Activated CD4-positive, alpha-beta T cell treated with anti-CD3 and anti-CD28 coated beads, Interleukin-2, amount 10 ng/mL, durations not matched to agents 24 days and 14 days (primary cell): ENCODE measurements at regions not wholly inside any gene's neighbourhood (a gene's known extent, or its start where the extent isn't known, plus 50 kb on each side); places are given as distances from the start of the nearest gene placed in this dataset.
A peak's percentile ranks its signal among the peaks of the same experiment; 100 is the strongest.

Source experiments
- DNase-seq: peaks from one replicate; pipeline ENCODE4 v3.0.0; 2022
- H3K27ac Mint-ChIP-seq: one replicate; pipeline ENCODE4 v1.8.0; 2022; ENCODE audit warnings: mild to moderate bottlenecking, mixed read lengths
- H3K27me3 Mint-ChIP-seq: one replicate; pipeline ENCODE4 v1.8.0; 2022; ENCODE audit warnings: mixed read lengths
- H3K36me3 Mint-ChIP-seq: one replicate; pipeline ENCODE4 v1.8.0; 2022; ENCODE audit warnings: low read depth, mild to moderate bottlenecking, mixed read lengths
- H3K4me1 Mint-ChIP-seq: one replicate; pipeline ENCODE4 v1.8.0; 2021; ENCODE audit warnings: mixed read lengths
- H3K4me3 Mint-ChIP-seq: one replicate; pipeline ENCODE4 v1.8.0; 2022; ENCODE audit warnings: mild to moderate bottlenecking, moderate library complexity, mixed read lengths
- H3K9me3 Mint-ChIP-seq: one replicate; pipeline ENCODE4 v1.8.0; 2021; ENCODE audit warnings: mixed read lengths
- intact Hi-C: fragments of 100-400 bp; cut with micrococcal nuclease; formaldehyde crosslinking; loops from one replicate; pipeline ENCODE4 v1.15.1; 2023

DNA sequence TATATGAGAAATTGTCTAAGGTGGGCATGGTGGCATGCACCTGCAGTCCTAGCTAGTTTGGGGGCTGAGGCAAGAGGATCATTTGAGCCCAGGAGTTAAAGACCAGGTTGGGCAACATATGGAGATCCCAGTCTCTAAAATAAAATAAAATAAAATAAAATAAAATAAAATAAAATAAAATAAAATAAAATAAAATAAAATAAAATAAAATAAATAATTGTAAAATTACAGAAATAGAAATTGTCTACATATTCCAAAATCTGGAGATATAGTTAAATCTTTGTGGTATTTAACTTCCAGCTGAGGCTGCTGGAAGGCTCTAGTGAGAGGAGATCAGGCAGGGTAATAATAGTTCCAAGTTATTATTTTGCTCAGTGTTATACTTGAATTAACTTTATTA is 1432.1 kb upstream of the CDH2 start:
- Mint-ChIP-seq H3K4me3 (no peak overlapping the region), H3K9me3 (peaks cover 16% of the 10 kb centered on the region), H3K27ac (no peak overlapping the region), H3K36me3 (no peaks in the 10 kb centered on the region), H3K4me1 (no peaks in the 10 kb centered on the region), H3K27me3 (no peaks in the 10 kb centered on the region)
- intact Hi-C loops = no loop called here
- DNase-seq = no peak

DNA sequence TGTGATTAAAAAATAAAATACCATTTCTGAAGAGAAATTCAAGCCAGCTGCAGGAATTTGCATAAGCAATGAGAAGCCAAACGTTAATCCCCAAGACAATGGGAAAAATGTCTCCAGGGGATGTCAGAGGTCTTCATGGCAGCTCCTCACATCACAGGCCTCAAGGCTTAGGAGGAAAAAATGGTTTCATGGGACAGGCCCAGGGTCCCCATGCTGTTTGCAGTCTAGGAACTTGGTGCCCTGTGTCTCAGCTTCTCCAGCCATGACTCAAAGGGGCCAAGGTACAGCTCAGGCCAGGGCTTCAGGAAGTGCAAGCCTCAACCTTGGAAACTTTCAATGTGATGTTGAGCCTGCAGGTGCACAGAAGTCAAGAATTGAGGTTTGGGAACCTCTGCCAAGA is 1428.4 kb upstream of the CDH2 start:
- Mint-ChIP-seq H3K27me3 (no peaks in the 10 kb centered on the region), H3K4me1 (no peaks in the 10 kb centered on the region), H3K27ac (no peak overlapping the region), H3K36me3 (no peaks in the 10 kb centered on the region), H3K4me3 (no peak overlapping the region), H3K9me3 (peaks cover 16% of the 10 kb centered on the region)
- no peak for DNase-seq
- intact Hi-C loops = no loop called here

GRCh38 chr18:29596959-29597358 is 1420.0 kb upstream of the CDH2 start:
- no peaks in the 10 kb centered on the region for H3K36me3 Mint-ChIP-seq
- H3K4me3 Mint-ChIP-seq = no peak overlapping the region
- no peak overlapping the region for H3K27ac Mint-ChIP-seq
- intact Hi-C loops = no loop called here
- peaks cover 4% of the 10 kb centered on the region for H3K9me3 Mint-ChIP-seq
- no peaks in the 10 kb centered on the region for H3K27me3 Mint-ChIP-seq
- H3K4me1 Mint-ChIP-seq = no peaks in the 10 kb centered on the region
- no peak for DNase-seq

DNA sequence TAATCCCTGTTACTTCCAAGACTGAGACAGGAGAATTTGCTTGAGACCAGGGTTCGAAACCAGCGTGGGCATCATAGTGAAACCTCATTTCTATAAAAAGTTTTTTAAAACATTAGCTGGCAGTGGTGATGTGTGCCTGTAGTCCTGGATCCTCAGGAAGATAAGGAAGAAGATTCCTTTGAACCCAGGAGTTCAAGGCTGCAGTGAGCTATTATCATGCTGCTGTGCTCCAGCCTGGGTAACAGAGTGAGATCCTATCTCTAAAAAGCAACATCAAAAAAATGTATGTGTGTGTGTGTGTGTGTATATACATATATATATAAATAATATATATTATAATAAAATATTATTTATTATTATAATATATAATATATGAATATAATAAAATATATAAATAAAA is 1417.6 kb upstream of the CDH2 start:
- no peak overlapping the region for H3K27ac Mint-ChIP-seq
- H3K9me3 Mint-ChIP-seq = peaks cover 10% of the 10 kb centered on the region
- H3K27me3 Mint-ChIP-seq = no peaks in the 10 kb centered on the region
- no peak overlapping the region for H3K4me3 Mint-ChIP-seq
- H3K4me1 Mint-ChIP-seq = no peaks in the 10 kb centered on the region
- intact Hi-C loops = no loop called here
- peak; percentile 59 for DNase-seq
- no peaks in the 10 kb centered on the region for H3K36me3 Mint-ChIP-seq

GRCh38 chr18:29588446-29589100 is 1411.6 kb upstream of the CDH2 start:
- Mint-ChIP-seq H3K9me3 (peaks cover 20% of the 10 kb centered on the region), H3K36me3 (no peaks in the 10 kb centered on the region), H3K4me3 (no peak overlapping the region), H3K27ac (no peak overlapping the region), H3K27me3 (no peaks in the 10 kb centered on the region), H3K4me1 (no peaks in the 10 kb centered on the region)
- intact Hi-C loops = no loop called here
- DNase-seq = no peak

DNA sequence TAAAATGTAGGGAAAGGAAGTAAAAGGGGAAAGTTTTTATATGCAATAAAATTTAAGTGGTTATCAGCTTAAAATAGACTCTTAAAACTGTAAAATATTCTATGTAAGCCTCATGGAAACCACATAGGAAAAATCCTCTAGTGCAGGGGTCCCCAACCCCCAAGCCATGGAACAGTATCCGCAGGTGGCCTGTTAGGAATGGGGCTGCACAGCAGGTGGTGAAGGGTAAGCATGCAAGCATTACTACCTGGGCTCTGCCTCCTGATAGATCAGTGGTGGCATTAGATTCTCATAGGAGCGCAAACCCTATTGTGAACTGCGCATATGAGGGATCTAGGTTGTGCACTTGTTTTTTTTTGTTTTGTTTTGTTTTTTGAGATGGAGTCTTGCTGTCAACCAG is 1409.3 kb upstream of the CDH2 start:
- intact Hi-C loops = no loop called here
- H3K4me1 Mint-ChIP-seq = no peaks in the 10 kb centered on the region
- peaks cover 15% of the 10 kb centered on the region for H3K9me3 Mint-ChIP-seq
- H3K4me3 Mint-ChIP-seq = no peak overlapping the region
- no peak overlapping the region for H3K27ac Mint-ChIP-seq
- H3K36me3 Mint-ChIP-seq = no peaks in the 10 kb centered on the region
- H3K27me3 Mint-ChIP-seq = no peaks in the 10 kb centered on the region
- no peak for DNase-seq

- no peaks in the 10 kb centered on the region for H3K36me3 Mint-ChIP-seq
- intact Hi-C loops = no loop called here
- no peak for DNase-seq
- H3K27ac Mint-ChIP-seq = no peak overlapping the region
- H3K4me3 Mint-ChIP-seq = no peak overlapping the region
- H3K27me3 Mint-ChIP-seq = no peaks in the 10 kb centered on the region
- no peaks in the 10 kb centered on the region for H3K4me1 Mint-ChIP-seq
- H3K9me3 Mint-ChIP-seq = no peaks in the 10 kb centered on the region
These were observed 1383.3 kb upstream of the CDH2 start for GRCh38 chr18:29560270-29560669.

- intact Hi-C loops = no loop called here
- H3K9me3 Mint-ChIP-seq = peaks cover 4% of the 10 kb centered on the region
- no peaks in the 10 kb centered on the region for H3K36me3 Mint-ChIP-seq
- DNase-seq = no peak
- H3K4me3 Mint-ChIP-seq = no peak overlapping the region
- H3K27me3 Mint-ChIP-seq = no peaks in the 10 kb centered on the region
- H3K27ac Mint-ChIP-seq = no peak overlapping the region
- H3K4me1 Mint-ChIP-seq = no peaks in the 10 kb centered on the region
These were observed 1379.1 kb upstream of the CDH2 start for GRCh38 chr18:29556070-29556469.

DNA sequence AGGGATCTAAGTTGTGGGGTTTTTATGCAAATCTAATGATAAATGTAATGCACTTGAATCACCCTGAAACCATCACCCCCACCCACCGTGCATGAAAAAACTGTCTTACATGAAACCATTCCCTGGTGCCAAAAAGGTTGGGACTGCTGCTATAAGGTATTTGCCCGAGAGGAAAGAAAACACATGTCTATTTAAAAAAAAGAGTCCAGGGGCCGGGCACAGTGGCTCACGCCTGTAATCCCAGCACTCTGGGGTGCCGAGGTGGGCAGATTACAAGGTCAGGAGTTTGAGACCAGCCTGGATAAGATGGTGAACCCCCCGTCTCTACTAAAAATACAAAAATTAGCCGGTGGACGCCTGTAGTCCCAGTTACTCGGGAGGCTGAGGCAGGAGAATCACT is 1372.8 kb upstream of the CDH2 start:
- Mint-ChIP-seq H3K9me3 (peaks cover 8% of the 10 kb centered on the region), H3K27me3 (no peaks in the 10 kb centered on the region), H3K4me3 (no peak overlapping the region), H3K36me3 (no peaks in the 10 kb centered on the region), H3K4me1 (no peaks in the 10 kb centered on the region), H3K27ac (no peak overlapping the region)
- DNase-seq = no peak
- intact Hi-C loops = no loop called here

- Mint-ChIP-seq H3K27ac (no peak overlapping the region), H3K9me3 (peaks cover 3% of the 10 kb centered on the region), H3K4me1 (no peaks in the 10 kb centered on the region), H3K4me3 (no peak overlapping the region), H3K36me3 (no peaks in the 10 kb centered on the region), H3K27me3 (no peaks in the 10 kb centered on the region)
- intact Hi-C loops = no loop called here
- no peak for DNase-seq
These were observed 1370.7 kb upstream of the CDH2 start for GRCh38 chr18:29547626-29548025.

DNA sequence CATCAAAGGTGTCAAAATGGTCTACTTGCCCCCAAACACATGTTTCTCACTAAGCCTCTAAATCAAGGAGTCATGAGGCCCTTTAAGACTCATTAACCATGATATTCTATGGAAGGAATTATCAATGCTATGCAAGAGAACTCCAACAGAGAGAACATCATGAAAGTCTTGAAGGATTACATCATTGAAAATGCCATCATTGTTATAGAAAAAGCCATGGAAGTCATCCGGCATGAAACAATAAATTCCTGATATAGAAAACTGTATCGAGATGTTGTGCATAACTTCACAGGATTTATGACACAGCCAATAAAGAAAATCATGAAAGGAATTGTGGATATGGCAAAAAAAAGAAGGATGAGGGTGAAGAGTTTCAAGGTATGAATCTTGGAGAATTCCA is 1363.6 kb upstream of the CDH2 start:
- H3K4me1 Mint-ChIP-seq = no peaks in the 10 kb centered on the region
- H3K36me3 Mint-ChIP-seq = no peaks in the 10 kb centered on the region
- no peaks in the 10 kb centered on the region for H3K27me3 Mint-ChIP-seq
- no peak for DNase-seq
- intact Hi-C loops = no loop called here
- H3K4me3 Mint-ChIP-seq = no peak overlapping the region
- H3K27ac Mint-ChIP-seq = no peak overlapping the region
- no peaks in the 10 kb centered on the region for H3K9me3 Mint-ChIP-seq

DNA sequence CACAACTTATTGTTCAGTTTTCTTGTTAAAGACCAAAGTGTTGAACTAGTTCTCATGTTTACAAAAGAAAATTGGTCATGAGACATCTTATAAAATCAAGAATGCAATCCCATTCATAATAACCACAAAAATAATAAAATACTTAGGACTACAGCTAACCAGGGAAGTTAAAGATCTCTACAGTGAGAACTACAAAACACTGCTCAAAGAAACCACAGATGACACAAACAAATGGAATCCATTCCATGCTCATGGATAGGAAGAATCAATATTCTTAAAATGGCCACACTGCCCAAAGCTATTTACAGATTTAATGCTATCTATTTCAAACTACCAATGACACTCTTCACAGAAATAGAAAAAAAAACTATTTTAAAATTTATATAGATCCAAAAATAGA is 1354.8 kb upstream of the CDH2 start:
- Mint-ChIP-seq H3K4me1 (no peaks in the 10 kb centered on the region), H3K27ac (no peak overlapping the region), H3K27me3 (no peaks in the 10 kb centered on the region), H3K9me3 (peaks cover 3% of the 10 kb centered on the region), H3K4me3 (no peak overlapping the region), H3K36me3 (no peaks in the 10 kb centered on the region)
- intact Hi-C loops = no loop called here
- DNase-seq = no peak

GRCh38 chr18:29523371-29523770 is 1346.4 kb upstream of the CDH2 start:
- Mint-ChIP-seq H3K4me1 (no peaks in the 10 kb centered on the region), H3K9me3 (peaks cover 4% of the 10 kb centered on the region), H3K27ac (no peak overlapping the region), H3K27me3 (no peaks in the 10 kb centered on the region), H3K36me3 (no peaks in the 10 kb centered on the region), H3K4me3 (no peak overlapping the region)
- no peak for DNase-seq
- intact Hi-C loops = no loop called here

GRCh38 chr18:29512761-29513160 is 1335.8 kb upstream of the CDH2 start:
- intact Hi-C loops = no loop called here

GRCh38 chr18:29512203-29512602 is 1335.3 kb upstream of the CDH2 start:
- H3K27ac Mint-ChIP-seq = no peak overlapping the region
- no peak for DNase-seq
- H3K9me3 Mint-ChIP-seq = peaks cover 6% of the 10 kb centered on the region
- H3K4me3 Mint-ChIP-seq = no peak overlapping the region
- intact Hi-C loops = no loop called here
- no peaks in the 10 kb centered on the region for H3K36me3 Mint-ChIP-seq
- H3K4me1 Mint-ChIP-seq = no peaks in the 10 kb centered on the region
- no peaks in the 10 kb centered on the region for H3K27me3 Mint-ChIP-seq

More at GRCh38 chr18:29512761-29513160, 1335.8 kb upstream of the CDH2 start:
- Mint-ChIP-seq H3K27ac (no peak overlapping the region), H3K4me1 (no peaks in the 10 kb centered on the region), H3K9me3 (peaks cover 4% of the 10 kb centered on the region), H3K36me3 (no peaks in the 10 kb centered on the region), H3K4me3 (no peak overlapping the region), H3K27me3 (no peaks in the 10 kb centered on the region)
- no peak for DNase-seq
